HG03442 (cell line): ENCODE measurements at regions not wholly inside any gene's neighbourhood (a gene's known extent, or its start where the extent isn't known, plus 50 kb on each side); places are given as distances from the start of the nearest gene placed in this dataset.

ENCODE experiments used
- ATAC-seq: cut with Tn5 transposase; IDR thresholded peaks from one replicate; pipeline ENCODE4 v1.9.1; 2021; ENCODE audit warnings: mild to moderate bottlenecking, moderate library complexity; ENCODE audit not compliant: unreplicated experiment

- no peak for ATAC-seq
These were observed 162.4 kb upstream of the B3GAT1 start for GRCh38 chr11:134574425-134574824.

DNA sequence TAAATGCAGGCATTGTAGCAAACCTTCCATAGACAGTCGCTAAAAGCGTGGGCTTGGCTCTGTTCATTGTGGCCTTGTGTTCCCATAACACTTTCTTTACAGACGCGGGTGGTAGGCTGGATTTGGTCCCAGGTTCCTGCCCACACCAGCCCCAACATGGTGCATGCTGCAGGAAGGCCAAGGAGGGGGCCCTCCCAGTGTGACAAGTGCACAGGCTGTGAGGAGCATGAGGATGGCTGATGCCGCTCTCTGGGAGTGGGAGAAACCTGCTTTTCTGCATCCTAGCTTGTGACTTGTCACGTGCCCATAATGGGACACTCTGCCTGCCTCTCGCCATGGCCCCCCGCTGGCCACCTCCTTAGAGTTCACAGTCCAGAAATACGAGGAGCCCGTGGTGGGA is 161.8 kb upstream of the B3GAT1 start:
- ATAC-seq, result no peak

DNA sequence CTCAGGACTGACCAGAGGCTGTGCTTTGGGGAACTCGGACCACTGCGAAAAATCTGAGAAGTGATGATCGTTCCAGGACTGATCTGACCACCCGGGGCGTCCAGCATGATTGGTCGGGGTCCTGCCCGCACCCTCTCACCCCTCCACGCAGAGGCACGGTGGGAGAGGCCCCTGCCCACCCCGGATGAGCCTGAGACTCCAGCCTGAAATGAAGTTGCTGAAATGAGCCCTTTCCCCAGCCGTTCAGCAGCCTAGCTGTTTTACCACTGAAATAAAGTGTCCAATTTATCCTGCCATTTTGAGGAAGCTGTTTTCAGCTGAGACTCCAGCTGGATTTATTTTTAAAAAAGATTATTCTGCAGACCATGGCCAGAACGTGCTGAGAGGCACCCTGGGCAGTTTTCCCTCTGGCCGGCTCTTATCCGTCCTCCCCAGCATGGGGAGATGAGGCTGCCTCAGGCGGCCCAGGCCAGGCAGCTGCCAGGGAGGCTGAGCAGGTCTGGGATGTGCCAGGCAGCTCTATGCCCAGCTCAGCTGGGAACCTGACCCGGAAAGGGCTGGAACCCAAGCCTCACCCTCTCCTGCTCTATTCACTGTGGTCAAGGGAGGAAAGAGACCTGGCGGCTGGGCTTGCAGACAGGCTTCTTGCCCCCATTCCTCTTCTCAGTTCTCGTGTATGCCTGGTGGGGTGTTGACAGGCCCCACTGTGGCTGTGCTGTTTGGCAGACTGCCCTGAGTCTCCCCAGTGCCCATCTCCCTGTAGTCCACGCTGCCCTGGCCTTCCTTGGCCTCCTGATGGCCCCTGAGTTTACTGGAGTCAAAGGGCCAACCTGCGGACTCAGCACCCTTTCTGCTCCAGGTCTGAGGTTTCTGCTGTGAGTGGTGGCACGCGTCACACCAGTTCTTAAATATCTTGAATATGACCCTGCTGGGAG is 161.0 kb upstream of the B3GAT1 start:
- ATAC-seq, result no peak

DNA sequence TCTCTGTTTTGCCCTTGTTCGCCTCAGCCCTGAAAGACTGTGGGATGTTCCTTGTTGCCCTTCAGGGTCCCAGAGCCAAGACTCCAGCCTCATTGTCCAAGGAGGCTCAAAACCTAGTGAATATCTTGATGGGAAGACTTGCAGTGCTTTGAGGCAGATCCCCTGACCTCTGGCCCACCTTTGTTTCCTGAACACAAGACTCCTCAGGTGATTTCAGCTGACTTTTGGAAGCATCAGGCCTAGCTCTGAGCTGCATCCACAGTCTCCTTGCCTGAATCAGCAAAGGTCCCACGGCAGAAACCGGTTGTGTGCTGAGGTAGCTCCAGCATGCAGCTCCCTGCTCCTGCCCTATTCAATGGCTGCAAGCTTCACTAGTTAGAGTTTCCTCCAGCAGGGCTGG is 159.3 kb upstream of the B3GAT1 start:
- ATAC-seq, result no peak

DNA sequence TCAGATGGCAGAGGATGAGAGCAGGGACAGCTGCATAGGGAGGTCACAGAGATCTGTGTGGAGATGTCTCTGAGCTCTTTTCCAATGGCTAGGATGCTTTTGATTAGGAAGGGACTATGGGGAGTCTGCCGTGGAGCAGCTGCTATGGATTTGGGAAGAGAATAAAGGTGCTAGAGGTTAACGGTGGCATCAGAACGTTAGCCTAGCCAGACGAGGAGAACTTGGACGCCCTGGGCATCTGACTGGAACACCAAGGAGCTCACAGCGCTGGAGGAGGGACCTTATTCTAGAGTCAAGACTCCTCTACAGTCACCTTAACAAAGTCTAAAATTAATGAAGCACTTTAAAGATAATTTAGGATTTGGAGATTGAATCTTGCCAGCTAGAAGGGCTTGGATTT is 157.2 kb upstream of the B3GAT1 start:
- no peak for ATAC-seq

GRCh38 chr11:134566311-134566710 is 154.3 kb upstream of the B3GAT1 start:
- no peak for ATAC-seq

- no peak for ATAC-seq
These were observed 153.4 kb upstream of the B3GAT1 start for GRCh38 chr11:134565343-134565891.

- ATAC-seq, result no peak
These were observed 152.6 kb upstream of the B3GAT1 start for GRCh38 chr11:134564472-134565200.

GRCh38 chr11:134562941-134563471 is 151.0 kb upstream of the B3GAT1 start:
- ATAC-seq, result no peak

DNA sequence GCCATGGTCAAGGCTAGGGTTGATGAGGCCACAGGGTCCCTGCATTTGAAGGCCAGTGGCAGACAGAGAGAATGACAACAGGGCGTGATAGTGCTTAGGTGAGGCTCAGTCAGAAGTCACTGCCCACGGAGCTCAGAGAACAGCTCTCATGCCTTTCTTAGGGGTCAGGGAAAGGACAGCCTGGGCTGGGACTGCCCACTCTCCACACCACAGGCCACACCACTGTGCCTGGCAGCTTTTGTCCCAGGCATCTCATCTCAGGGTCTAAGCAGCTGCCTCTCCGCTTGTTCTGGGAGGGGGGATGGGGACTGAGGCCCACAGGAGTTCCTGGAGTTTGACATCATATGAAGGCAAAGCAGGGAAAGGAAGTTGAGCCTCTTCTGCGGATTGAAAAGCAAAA is 150.2 kb upstream of the B3GAT1 start:
- ATAC-seq, result no peak

GRCh38 chr11:134561331-134561720 is 149.3 kb upstream of the B3GAT1 start:
- ATAC-seq, result no peak

GRCh38 chr11:134560566-134561330 is 148.7 kb upstream of the B3GAT1 start:
- ATAC-seq, result no peak

- no peak for ATAC-seq
These were observed 148.0 kb upstream of the B3GAT1 start for GRCh38 chr11:134560066-134560465.

DNA sequence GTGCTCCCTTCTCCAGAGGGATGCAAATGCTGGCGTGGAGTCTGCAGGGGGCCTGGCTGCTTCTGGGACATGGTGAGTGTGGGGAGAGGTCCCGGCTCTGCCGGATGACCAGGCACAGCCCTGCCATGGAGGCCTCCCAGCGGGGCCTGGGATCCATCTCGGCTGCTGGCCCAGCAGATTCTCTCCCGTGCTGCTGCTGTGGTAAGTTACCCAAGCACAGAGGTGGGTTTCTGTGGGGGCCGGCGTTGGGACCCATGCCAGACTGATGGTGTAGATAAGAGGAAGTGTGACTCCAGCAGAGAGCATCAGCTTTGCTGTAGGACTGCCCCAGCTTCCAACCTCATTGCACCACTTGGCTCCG is 147.5 kb upstream of the B3GAT1 start:
- ATAC-seq, result no peak

- ATAC-seq, result no peak
These were observed 147.0 kb upstream of the B3GAT1 start for GRCh38 chr11:134558916-134559601.

DNA sequence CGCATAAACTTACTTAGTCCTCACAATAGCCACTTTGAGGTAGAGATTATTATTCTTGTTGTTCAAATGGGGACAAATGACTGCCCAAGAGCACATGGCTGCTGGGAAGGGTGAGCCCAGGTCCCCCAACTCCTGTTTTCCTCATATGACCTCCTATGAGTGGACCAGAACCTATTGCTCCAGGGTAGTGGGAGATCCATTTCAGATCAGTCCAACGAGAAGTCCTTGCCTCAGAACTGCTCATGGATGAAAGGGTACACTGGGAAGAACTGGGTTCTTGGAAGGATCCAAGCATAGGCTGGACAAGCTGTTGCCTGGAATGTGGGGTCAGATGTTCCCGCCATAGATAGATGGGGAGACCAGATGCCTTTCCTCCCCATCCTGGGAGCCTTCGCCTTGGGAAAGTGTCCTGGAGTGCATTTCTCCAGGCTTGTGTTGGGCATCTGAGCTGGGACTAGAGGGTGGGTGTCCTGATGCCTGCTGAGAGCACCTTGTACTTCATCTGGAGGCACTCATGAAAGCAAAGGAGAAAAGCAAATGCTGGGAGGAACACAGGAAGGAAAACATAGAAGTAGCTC is 146.3 kb upstream of the B3GAT1 start:
- ATAC-seq, result no peak

DNA sequence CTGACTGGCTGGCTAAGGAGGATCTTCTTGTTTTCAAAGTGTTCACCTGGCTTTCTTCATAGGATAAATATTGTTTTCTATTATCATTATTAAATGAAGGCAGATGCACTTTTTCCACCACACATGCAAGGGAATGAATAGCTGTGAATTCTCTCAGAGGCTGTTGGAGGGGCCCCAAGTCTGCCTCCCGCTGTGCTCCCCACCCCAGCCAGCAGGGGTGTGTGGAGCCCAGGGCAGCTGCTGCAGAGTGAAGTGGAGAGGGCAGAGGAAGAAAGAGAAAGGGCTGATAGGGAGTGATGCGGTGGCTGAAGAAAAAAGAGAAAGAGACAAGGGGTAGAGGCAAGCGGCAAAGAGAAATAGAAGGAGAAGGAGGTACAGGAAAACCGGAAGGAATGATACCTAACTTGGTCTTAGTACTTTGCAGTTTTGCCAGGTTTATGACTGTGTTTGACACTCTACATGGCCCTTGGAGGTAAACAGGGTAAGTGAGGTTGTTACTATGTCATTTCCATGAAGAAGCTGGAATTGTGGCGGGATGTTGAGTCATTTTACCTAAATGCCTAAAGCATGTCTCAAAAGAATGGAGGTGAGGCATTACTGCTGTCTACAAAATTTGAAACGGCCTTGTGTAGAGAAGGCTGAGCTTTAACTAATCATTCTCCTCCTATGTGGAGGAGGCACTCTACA is 145.7 kb upstream of the B3GAT1 start:
- no peak for ATAC-seq

- ATAC-seq, result no peak
These were observed 144.1 kb upstream of the B3GAT1 start for GRCh38 chr11:134556186-134556585.

DNA sequence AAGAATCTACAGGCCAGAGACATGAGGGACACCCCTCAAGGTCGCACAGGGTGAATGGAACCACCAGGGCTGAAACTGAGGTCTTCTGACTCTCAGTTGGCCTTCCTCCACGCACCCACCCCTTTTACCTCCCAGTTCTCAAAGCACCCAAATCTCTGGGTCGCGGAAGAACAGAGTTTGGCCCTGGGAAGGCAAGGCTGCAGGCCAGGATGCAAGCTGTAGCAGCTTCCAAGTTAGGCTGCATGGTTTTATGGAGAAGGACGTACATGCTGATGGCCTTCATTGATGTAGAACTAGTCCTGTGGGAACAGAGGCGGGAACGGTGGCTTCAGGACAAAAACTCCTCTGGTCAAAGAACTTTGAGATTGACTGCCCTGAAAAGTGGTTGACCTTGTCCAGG is 143.5 kb upstream of the B3GAT1 start:
- no peak for ATAC-seq
